Esophagus squamous epithelium (tissue), 5 donors: ENCODE measurements at regions not wholly inside any gene's neighbourhood (a gene's known extent, or its start where the extent isn't known, plus 50 kb on each side); places are given as distances from the start of the nearest gene placed in this dataset.

Source experiments
- DNase-seq: peaks from one replicate; lab custom pipeline; 2025; lab: John Stamatoyannopoulos, UW
- H3K27ac ChIP-seq, 4 donors: fragments of 200-600 bp; sonication (generic); one replicate each; pipeline ENCODE4 v1.5.1; 2016 to 2019; ENCODE audit warnings: mild to moderate bottlenecking in 1 of 4
- H3K27me3 ChIP-seq, 4 donors: fragments of 200-600 bp; sonication (generic); 1 replicate in 3 of 4; 2 replicates in 1 of 4; pipeline versions ENCODE4 v1.5.1 to v1.6.0; 2017 to 2021; ENCODE audit warnings: antibody characterized with exemption in 1 of 4
- H3K36me3 ChIP-seq, 3 donors: fragments of 200-600 bp; sonication (generic); one replicate each; pipeline ENCODE4 v1.5.1; 2016 to 2019
- H3K4me1 ChIP-seq, 3 donors: fragments of 200-600 bp; sonication (generic); one replicate each; pipeline ENCODE4 v1.5.1; 2017 to 2019
- H3K4me3 ChIP-seq, 4 donors: fragments of 200-600 bp; sonication (generic); 1 replicate in 3 of 4; 2 replicates in 1 of 4; pipeline ENCODE4 v1.5.1; 2016 to 2019; ENCODE audit warnings: mild to moderate bottlenecking in 2 of 4, moderate library complexity in 1 of 4
- H3K9me3 ChIP-seq, 3 donors: fragments of 200-600 bp; sonication (generic); one replicate each; pipeline ENCODE4 v1.5.1; 2016 to 2019
- CTCF ChIP-seq, 6 experiments: fragments of 450-650 bp in 4 of 6; fragments of 200-600 bp in 2 of 6; sonication (generic) in 2 of 6; IDR thresholded peaks; one replicate each; pipeline ENCODE4 v1.5.1; 2016 to 2019; ENCODE audit warnings: antibody characterized with exemption in 6 of 6, mild to moderate bottlenecking in 4 of 6, moderate library complexity in 4 of 6
- POLR2A ChIP-seq, 4 donors: fragments of 450-650 bp; IDR thresholded peaks; one replicate each; pipeline ENCODE4 v1.6.1; 2017; ENCODE audit warnings: antibody characterized with exemption in 4 of 4, mild to moderate bottlenecking in 4 of 4, moderate library complexity in 3 of 4
- WGBS, 2 donors: methylation state at CpG; one replicate each; pipeline ENCODE4 v1.1.5; 2018; 5-methylcytosine and 5-hydroxymethylcytosine counted together
- intact Hi-C: fragments of 100-400 bp; cut with DNase I; formaldehyde crosslinking; loops from one replicate; pipeline ENCODE4 v1.15.0; 2022
- donor health status: DM: yes; HTN: yes; CAD: no.

GRCh38 chr10:30178356-30178964 is 119.1 kb upstream of the JCAD start:
- Histone ChIP-seq H3K36me3 (no peaks in the 10 kb centered on the region), H3K9me3 (no peaks in the 10 kb centered on the region), H3K4me3 (no peak overlapping the region), H3K27me3 (no peaks in the 10 kb centered on the region), H3K4me1 (peaks cover 0 to 9% (median 7%) of the 10 kb centered on the region in 3 donors), H3K27ac (no peak overlapping the region)
- no peak for DNase-seq
- TF ChIP-seq CTCF (IDR thresholded peaks at IDR 0.05) (no peak), POLR2A (IDR thresholded peaks at IDR 0.05) (no peak)
- WGBS, 2 donors = 26 to 33% methylated on average over 8 of the region's 8 CpGs
- intact Hi-C loops = no loop called here

GRCh38 chr10:30176776-30177533 is 117.6 kb upstream of the JCAD start:
- no peak overlapping the region for H3K4me3 ChIP-seq
- no peak for TF ChIP-seq CTCF (IDR thresholded peaks at IDR 0.05)
- TF ChIP-seq POLR2A (IDR thresholded peaks at IDR 0.05) = no peak
- no peaks in the 10 kb centered on the region for H3K4me1 ChIP-seq
- intact Hi-C loops = no loop called here
- no peaks in the 10 kb centered on the region for H3K36me3 ChIP-seq
- no peaks in the 10 kb centered on the region for H3K27me3 ChIP-seq
- H3K9me3 ChIP-seq = no peaks in the 10 kb centered on the region
- DNase-seq = no peak
- peak overlapping the region in 1 of 4 donors; percentile 36 for H3K27ac ChIP-seq
- WGBS, 2 donors = 68 to 73% methylated on average over 10 of the region's 10 CpGs

GRCh38 chr10:30176182-30176581 is 116.8 kb upstream of the JCAD start:
- TF ChIP-seq POLR2A (IDR thresholded peaks at IDR 0.05) = no peak
- no peak for TF ChIP-seq CTCF (IDR thresholded peaks at IDR 0.05)
- Histone ChIP-seq H3K4me1 (no peaks in the 10 kb centered on the region), H3K27me3 (no peaks in the 10 kb centered on the region), H3K27ac (peak overlapping the region in 1 of 4 donors; percentile 36), H3K36me3 (no peaks in the 10 kb centered on the region), H3K4me3 (no peak overlapping the region), H3K9me3 (no peaks in the 10 kb centered on the region)
- WGBS, 2 donors = 81 to 84% methylated on average over 7 to 9 of the region's 9 CpGs
- intact Hi-C loops = no loop called here
- no peak for DNase-seq

GRCh38 chr10:30172673-30173072 is 113.3 kb upstream of the JCAD start:
- no peak for DNase-seq
- intact Hi-C loops = no loop called here
- H3K27me3 ChIP-seq = no peaks in the 10 kb centered on the region
- WGBS, 2 donors = 82 to 83% methylated on average over 7 of the region's 7 CpGs
- no peak overlapping the region for H3K27ac ChIP-seq
- H3K4me1 ChIP-seq = no peaks in the 10 kb centered on the region
- TF ChIP-seq CTCF (IDR thresholded peaks at IDR 0.05) (no peak), POLR2A (IDR thresholded peaks at IDR 0.05) (no peak)
- no peaks in the 10 kb centered on the region for H3K9me3 ChIP-seq
- H3K36me3 ChIP-seq = no peaks in the 10 kb centered on the region
- no peak overlapping the region for H3K4me3 ChIP-seq

- WGBS, 2 donors = 77 to 87% methylated on average over 4 of the region's 4 CpGs
These were observed 112.7 kb upstream of the JCAD start for GRCh38 chr10:30172091-30172490.

More at GRCh38 chr10:30172091-30172490, 112.7 kb upstream of the JCAD start:
- H3K27me3 ChIP-seq = no peaks in the 10 kb centered on the region
- DNase-seq = no peak
- intact Hi-C loops = no loop called here
- no peak for TF ChIP-seq CTCF (IDR thresholded peaks at IDR 0.05)
- no peak for TF ChIP-seq POLR2A (IDR thresholded peaks at IDR 0.05)
- no peak overlapping the region for H3K27ac ChIP-seq
- no peak overlapping the region for H3K4me3 ChIP-seq
- H3K4me1 ChIP-seq = no peaks in the 10 kb centered on the region
- H3K9me3 ChIP-seq = no peaks in the 10 kb centered on the region
- H3K36me3 ChIP-seq = no peaks in the 10 kb centered on the region
